IMR-90 (cell line): ENCODE measurements at regions not wholly inside any gene's neighbourhood (a gene's known extent, or its start where the extent isn't known, plus 50 kb on each side); places are given as distances from the start of the nearest gene placed in this dataset.

Source experiments
- ATAC-seq: fragments of 200-7000 bp; cut with Tn5 transposase; 2 replicates; pipeline ENCODE4 v1.9.1; 2020; ENCODE audit warnings: low read depth, mild to moderate bottlenecking, moderate library complexity
- BruUV-seq: library from RNA; stranded (reverse); fragments of 400-500 nt; replicated peaks from 2 replicates; lab custom pipeline; 2021; lab: Mats Ljungman, UMichigan
- CTCF ChIA-PET: fragments of 300-600 bp; formaldehyde crosslinking; extraction: SDS; loops from one replicate; lab custom pipeline; 2021; ENCODE audit warnings: antibody characterized with exemption; lab: Yijun Ruan, JAX
- POLR2A ChIA-PET: fragments of 300-600 bp; sonication (Branson Sonifier 250); formaldehyde crosslinking; loops from one replicate; lab custom pipeline; 2022; ENCODE audit warnings: antibody characterized with exemption; ENCODE audit not compliant: unreplicated experiment; lab: Charles Lee
- DNase-seq: peaks from one replicate; pipeline ENCODE4 v3.0.0; 2013
- H2AFZ ChIP-seq: replicated peaks from 2 replicates; pipeline ENCODE3; 2013; ENCODE audit warnings: low read length, mild to moderate bottlenecking; ENCODE audit not compliant: poor library complexity
- H2AK5ac ChIP-seq: 2 replicates; pipeline ENCODE4 v1.6.1; 2013; ENCODE audit warnings: low read depth, low read length, inconsistent platforms
- H2AK9ac ChIP-seq: replicated peaks from 2 replicates; pipeline ENCODE3; 2013; ENCODE audit warnings: mild to moderate bottlenecking, low read depth, low read length, moderate library complexity; ENCODE audit not compliant: poor library complexity
- H2BK120ac ChIP-seq: 2 replicates; pipeline ENCODE4 v1.6.1; 2013; ENCODE audit warnings: low read depth, low read length, inconsistent platforms
- H2BK15ac ChIP-seq: 3 replicates; pipeline ENCODE4 v1.6.1; 2013; ENCODE audit warnings: low read depth, low read length, inconsistent platforms
- H2BK20ac ChIP-seq: 2 replicates; pipeline ENCODE4 v1.6.1; 2013; ENCODE audit warnings: low read depth, mild to moderate bottlenecking, inconsistent platforms, low read length, moderate library complexity
- H2BK5ac ChIP-seq: 2 replicates; pipeline ENCODE4 v1.6.1; 2013; ENCODE audit warnings: mild to moderate bottlenecking, low read depth, low read length, inconsistent platforms; ENCODE audit not compliant: poor library complexity, severe bottlenecking
- H3K14ac ChIP-seq: replicated peaks from 2 replicates; pipeline ENCODE4 v1.6.1; 2013; ENCODE audit warnings: low read depth, low read length, inconsistent platforms
- H3K18ac ChIP-seq: 2 replicates; pipeline ENCODE4 v1.6.1; 2013; ENCODE audit warnings: low read depth, low read length, control low read depth
- H3K23ac ChIP-seq: 2 replicates; pipeline ENCODE4 v1.6.1; 2013; ENCODE audit warnings: low read depth, low read length, inconsistent platforms
- H3K27ac ChIP-seq: 2 replicates; pipeline ENCODE4 v1.5.1; 2013; ENCODE audit warnings: mild to moderate bottlenecking, control low read depth, low read length; ENCODE audit not compliant: insufficient read depth
- H3K27me3 ChIP-seq: 2 replicates; pipeline ENCODE4 v1.6.1; 2013; ENCODE audit warnings: low read length; ENCODE audit not compliant: control insufficient read depth, insufficient read depth
- H3K36me3 ChIP-seq: 2 replicates; pipeline ENCODE4 v1.6.1; 2013; ENCODE audit warnings: low read length, mixed read lengths; ENCODE audit not compliant: control insufficient read depth, insufficient read depth
- H3K4ac ChIP-seq: 2 replicates; pipeline ENCODE4 v1.6.1; 2013; ENCODE audit warnings: low read depth, low read length, inconsistent platforms
- H3K4me1 ChIP-seq: 2 replicates; pipeline ENCODE4 v1.6.1; 2013; ENCODE audit warnings: low read length, mixed read lengths; ENCODE audit not compliant: control insufficient read depth, insufficient read depth
- H3K4me2 ChIP-seq: 2 replicates; pipeline ENCODE4 v1.6.1; 2013; ENCODE audit warnings: low read depth, mild to moderate bottlenecking, control low read depth, low read length, moderate library complexity
- H3K4me3 ChIP-seq: 2 replicates; pipeline ENCODE4 v1.5.1; 2013; ENCODE audit warnings: low read depth, mild to moderate bottlenecking, control low read depth, low read length, moderate library complexity; ENCODE audit not compliant: insufficient read depth
- H3K56ac ChIP-seq: 2 replicates; pipeline ENCODE4 v1.6.1; 2013; ENCODE audit warnings: low read length, inconsistent platforms; ENCODE audit not compliant: insufficient read depth; ENCODE audit errors: extremely low read depth
- H3K79me1 ChIP-seq, 2 experiments: 2 replicates each; pipeline ENCODE4 v1.6.1; 2013; ENCODE audit warnings: low read length in 2 of 2, inconsistent platforms in 1 of 2, low read depth in 1 of 2
- H3K9ac ChIP-seq: 2 replicates; pipeline ENCODE4 v1.6.1; 2013; ENCODE audit warnings: low read depth, low read length, control low read depth
- H3K9me1 ChIP-seq: 2 replicates; pipeline ENCODE4 v1.6.1; 2013; ENCODE audit warnings: low read length, inconsistent platforms; ENCODE audit not compliant: insufficient read depth
- H3K9me3 ChIP-seq: 2 replicates; pipeline ENCODE4 v1.6.1; 2013; ENCODE audit warnings: low read length; ENCODE audit not compliant: control insufficient read depth, insufficient read depth
- H4K20me1 ChIP-seq: 2 replicates; pipeline ENCODE4 v1.6.1; 2013; ENCODE audit warnings: low read length, inconsistent platforms; ENCODE audit not compliant: insufficient read depth
- H4K5ac ChIP-seq: 2 replicates; pipeline ENCODE4 v1.6.1; 2013; ENCODE audit warnings: mild to moderate bottlenecking, low read depth, low read length, control low read depth
- H4K8ac ChIP-seq, 2 experiments: 2 replicates each; pipeline ENCODE4 v1.6.1; 2013; ENCODE audit warnings: low read depth in 2 of 2, low read length in 2 of 2, control low read depth in 1 of 2, inconsistent platforms in 1 of 2
- H4K91ac ChIP-seq: 2 replicates; pipeline ENCODE4 v1.6.1; 2013; ENCODE audit warnings: low read depth, low read length, inconsistent platforms; ENCODE audit not compliant: insufficient read depth
- BHLHE40 ChIP-seq: fragments of 150-350 bp; IDR thresholded peaks from 2 replicates; pipeline ENCODE4 v1.6.1; 2016; ENCODE audit warnings: mild to moderate bottlenecking, low read depth, low read length
- CEBPB ChIP-seq: IDR thresholded peaks from 2 replicates; pipeline ENCODE4 v1.6.1; 2012; ENCODE audit warnings: low read depth, low read length, improper control_type of control experiment
- CHD1 ChIP-seq: IDR thresholded peaks from 2 replicates; pipeline ENCODE4 v1.6.1; 2012; ENCODE audit warnings: low read depth, low read length, improper control_type of control experiment
- CTCF ChIP-seq: conservative IDR thresholded peaks from 2 replicates; pipeline ENCODE4 v1.5.1; 2012; ENCODE audit warnings: mild to moderate bottlenecking, low read depth, low read length, improper control_type of control experiment
- FOS ChIP-seq: fragments of 150-350 bp; IDR thresholded peaks from 2 replicates; pipeline ENCODE4 v1.6.1; 2016; ENCODE audit warnings: low read depth, low read length
- MAFK ChIP-seq: IDR thresholded peaks from 2 replicates; pipeline ENCODE4 v1.6.1; 2012; ENCODE audit warnings: low read depth, low read length, improper control_type of control experiment
- MAZ ChIP-seq: IDR thresholded peaks from 2 replicates; pipeline ENCODE4 v1.6.1; 2012; ENCODE audit warnings: low read depth, mild to moderate bottlenecking, low read length, improper control_type of control experiment, moderate library complexity, borderline replicate concordance
- MXI1 ChIP-seq: IDR thresholded peaks from 2 replicates; pipeline ENCODE4 v1.6.1; 2012; ENCODE audit warnings: low read depth, mild to moderate bottlenecking, low read length, moderate library complexity, borderline replicate concordance
- NFE2L2 ChIP-seq: fragments of 150-350 bp; IDR thresholded peaks from 2 replicates; pipeline ENCODE4 v1.6.1; 2016; ENCODE audit warnings: low read depth, mild to moderate bottlenecking, low read length
- POLR2A ChIP-seq: IDR thresholded peaks from 2 replicates; pipeline ENCODE4 v1.6.1; 2012; ENCODE audit warnings: mild to moderate bottlenecking, low read depth, low read length
- RAD21 ChIP-seq: IDR thresholded peaks from 2 replicates; pipeline ENCODE4 v1.6.1; 2012; ENCODE audit warnings: low read length, improper control_type of control experiment
- RCOR1 ChIP-seq: IDR thresholded peaks from 2 replicates; pipeline ENCODE4 v1.6.1; 2012; ENCODE audit warnings: mild to moderate bottlenecking, low read length, improper control_type of control experiment; ENCODE audit not compliant: insufficient replicate concordance
- RFX5 ChIP-seq: IDR thresholded peaks from 2 replicates; pipeline ENCODE4 v1.8.0; 2012; ENCODE audit warnings: low read depth, mild to moderate bottlenecking, low read length, moderate library complexity
- SMC3 ChIP-seq: fragments of 150-350 bp; IDR thresholded peaks from 2 replicates; pipeline ENCODE4 v1.6.1; 2016; ENCODE audit warnings: low read depth, mild to moderate bottlenecking, antibody characterized with exemption, low read length, moderate library complexity
- USF2 ChIP-seq: fragments of 150-350 bp; IDR thresholded peaks from 2 replicates; pipeline ENCODE4 v1.6.1; 2017; ENCODE audit warnings: mild to moderate bottlenecking, antibody characterized with exemption, low read length, low read depth
- WGBS, 2 experiments: methylation state at CpG; one replicate each; pipeline versions ENCODE4 v1.1.5 to v1.1.7; 2013; ENCODE audit warnings: missing lambda C conversion rate in 2 of 2; ENCODE audit not compliant: insufficient read length in 1 of 2; ENCODE audit errors: extremely low coverage in 2 of 2; 5-methylcytosine and 5-hydroxymethylcytosine counted together
- dilution Hi-C: fragments of 300-500 bp; cut with HindIII; formaldehyde crosslinking; loops from one replicate; pipeline ENCODE4 v1.14.3; 2018; ENCODE audit warnings: low sequenced_read_pairs; ENCODE audit not compliant: unreplicated experiment
- in situ Hi-C: fragments of 300-500 bp; cut with MboI; formaldehyde crosslinking; loops from 3 replicates; pipeline ENCODE4 v1.14.3; 2019; ENCODE audit warnings: low sequenced_read_pairs, inconsistent platforms, mixed read lengths
- intact Hi-C: fragments of 100-400 bp; cut with micrococcal nuclease; formaldehyde crosslinking; loops from 2 replicates; pipeline ENCODE4 v1.10.0; 2022
- TF ChIP-seq, protein P1 (sequence below): fragments of 150-350 bp; IDR thresholded peaks from 2 replicates; pipeline ENCODE4 v1.6.1; 2016; ENCODE audit warnings: low read depth, mild to moderate bottlenecking, low read length, moderate library complexity, borderline replicate concordance

- H3K4me2 ChIP-seq: no peak overlapping the region
- ATAC-seq (no peak), DNase-seq (no peak)
- H2AK9ac ChIP-seq: no peak overlapping the region
- H2BK120ac ChIP-seq: no peak overlapping the region
- H3K23ac ChIP-seq: no peak overlapping the region
- H2AFZ ChIP-seq: no peak overlapping the region
- H3K9me1 ChIP-seq: no peaks in the 10 kb centered on the region
- H3K9ac ChIP-seq: no peak overlapping the region
- intact Hi-C loops (loop anchor here (10.0 kb wide), 1 partner anchor 372 kb away; the partner anchor contains the start of gene PLRG1), in situ Hi-C loops (no loop called here), dilution Hi-C loops (no loop called here)
- TF ChIP-seq MAFK (no peak), CHD1 (no peak), POLR2A (no peak), MXI1 (no peak), SMC3 (no peak), RAD21 (no peak), CTCF (no peak), NFE2L2 (no peak), FOS (no peak), CEBPB (no peak), BHLHE40 (no peak), RFX5 (no peak), USF2 (no peak), RCOR1 (no peak), MAZ (no peak)
- TF ChIP-seq, protein P1, sequence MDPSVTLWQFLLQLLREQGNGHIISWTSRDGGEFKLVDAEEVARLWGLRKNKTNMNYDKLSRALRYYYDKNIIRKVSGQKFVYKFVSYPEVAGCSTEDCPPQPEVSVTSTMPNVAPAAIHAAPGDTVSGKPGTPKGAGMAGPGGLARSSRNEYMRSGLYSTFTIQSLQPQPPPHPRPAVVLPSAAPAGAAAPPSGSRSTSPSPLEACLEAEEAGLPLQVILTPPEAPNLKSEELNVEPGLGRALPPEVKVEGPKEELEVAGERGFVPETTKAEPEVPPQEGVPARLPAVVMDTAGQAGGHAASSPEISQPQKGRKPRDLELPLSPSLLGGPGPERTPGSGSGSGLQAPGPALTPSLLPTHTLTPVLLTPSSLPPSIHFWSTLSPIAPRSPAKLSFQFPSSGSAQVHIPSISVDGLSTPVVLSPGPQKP: no peak
- no peak overlapping the region for H2BK5ac ChIP-seq
- no peaks in the 10 kb centered on the region for H3K4me1 ChIP-seq
- no peak overlapping the region for H3K14ac ChIP-seq
- H4K20me1 ChIP-seq: no peaks in the 10 kb centered on the region
- H3K56ac ChIP-seq: no peak overlapping the region
- no peaks in the 10 kb centered on the region for H3K27me3 ChIP-seq
- no peaks in the 10 kb centered on the region for H3K36me3 ChIP-seq
- no peak overlapping the region for H4K8ac ChIP-seq
- WGBS, 2 experiments: 17% methylated on average over 1 of the region's 3 CpGs; no CpG with 5 or more reads in 1 of the 2 experiments
- H3K79me1 ChIP-seq: no peaks in the 10 kb centered on the region
- H3K27ac ChIP-seq: no peak overlapping the region
- ChIA-PET CTCF (interaction anchor here (2.2 kb wide), 1 partner anchor 120 kb away, joined by 9 read pairs; no protein-coding TSS in a partner anchor), POLR2A (no interaction called here)
- no TSS peak for BruUV-seq
- H3K4ac ChIP-seq: no peak overlapping the region
- no peak overlapping the region for H2AK5ac ChIP-seq
- no peak overlapping the region for H2BK15ac ChIP-seq
- H2BK20ac ChIP-seq: no peak overlapping the region
- no peak overlapping the region for H3K18ac ChIP-seq
- H3K9me3 ChIP-seq: no peaks in the 10 kb centered on the region
- no peak overlapping the region for H4K5ac ChIP-seq
- H3K4me3 ChIP-seq: no peak overlapping the region
- no peak overlapping the region for H4K91ac ChIP-seq
Measured at GRCh38 chr4:154927126-154927680, 146.1 kb downstream of the RBM46 start.
